BJ (cell line): ENCODE measurements at regions not wholly inside any gene's neighbourhood (a gene's known extent, or its start where the extent isn't known, plus 50 kb on each side); places are given as distances from the start of the nearest gene placed in this dataset.

Experiments used
- CTCF ChIA-PET: fragments of 350-600 bp; formaldehyde crosslinking; extraction: SDS; loops from one replicate; lab custom pipeline; 2021; ENCODE audit warnings: antibody characterized with exemption, inconsistent platforms; lab: Yijun Ruan, JAX
- POLR2A ChIA-PET: fragments of 300-600 bp; sonication (Branson Sonifier 250); formaldehyde crosslinking; extraction: SDS; loops from one replicate; lab custom pipeline; 2021; ENCODE audit warnings: antibody characterized with exemption; lab: Charles Lee
- DNase-seq: peaks from one replicate; pipeline ENCODE4 v3.0.0-alpha.2; 2011; ENCODE audit warnings: low read depth
- H3K27me3 ChIP-seq: 2 replicates; pipeline ENCODE4 v1.6.0; 2011; ENCODE audit warnings: low read length; ENCODE audit not compliant: control insufficient read depth, insufficient read depth
- H3K36me3 ChIP-seq: 2 replicates; pipeline ENCODE4 v1.5.1; 2011; ENCODE audit warnings: low read length; ENCODE audit not compliant: control insufficient read depth, insufficient read depth
- H3K4me3 ChIP-seq: 2 replicates; pipeline ENCODE4 v1.5.1; 2011; ENCODE audit warnings: low read depth, mild to moderate bottlenecking, control low read depth, low read length
- CTCF ChIP-seq: IDR thresholded peaks from 2 replicates; pipeline ENCODE4 v1.5.1; 2011; ENCODE audit warnings: low read depth, mild to moderate bottlenecking, control low read depth, inconsistent platforms, low read length, moderate library complexity; ENCODE audit not compliant: insufficient read depth

- H3K4me3 ChIP-seq, result no peak overlapping the region
- no peak for DNase-seq
- POLR2A ChIA-PET, result no interaction called here
- CTCF ChIA-PET, result no interaction called here
- no peak for TF ChIP-seq CTCF
- H3K27me3 ChIP-seq, result no peaks in the 10 kb centered on the region
- no peaks in the 10 kb centered on the region for H3K36me3 ChIP-seq
Observed at GRCh38 chr9:117574099-117574498, 130.1 kb upstream of the TLR4 start.

GRCh38 chr9:117564839-117565238 lies 139.4 kb upstream of the TLR4 start:
- Histone ChIP-seq H3K36me3 (no peaks in the 10 kb centered on the region), H3K27me3 (no peaks in the 10 kb centered on the region), H3K4me3 (no peak overlapping the region)
- ChIA-PET CTCF (no interaction called here), POLR2A (no interaction called here)
- no peak for TF ChIP-seq CTCF
- no peak for DNase-seq

GRCh38 chr9:117561761-117562160 lies 142.4 kb upstream of the TLR4 start:
- no peak for DNase-seq
- no peak for TF ChIP-seq CTCF

GRCh38 chr9:117555964-117556629 lies 141.2 kb upstream of the ASTN2 start:
- CTCF ChIA-PET, result no interaction called here
- Histone ChIP-seq H3K4me3 (no peak overlapping the region), H3K36me3 (no peaks in the 10 kb centered on the region), H3K27me3 (no peaks in the 10 kb centered on the region)
- DNase-seq, result no peak
- POLR2A ChIA-PET, result no interaction called here
- peak; percentile 45; the same call in 1 of the 2 replicates for TF ChIP-seq CTCF

More at GRCh38 chr9:117561761-117562160, 142.4 kb upstream of the TLR4 start:
- H3K36me3 ChIP-seq, result no peaks in the 10 kb centered on the region
- ChIA-PET POLR2A (no interaction called here), CTCF (no interaction called here)
- H3K4me3 ChIP-seq, result no peak overlapping the region
- no peaks in the 10 kb centered on the region for H3K27me3 ChIP-seq

- POLR2A ChIA-PET, result no interaction called here
- CTCF ChIA-PET, result interaction anchor here (0.6 kb wide), 1 partner anchor 940 kb away, joined by 3 read pairs; no protein-coding TSS in a partner anchor
Observed at GRCh38 chr9:117552811-117553210, 138.0 kb upstream of the ASTN2 start.

More at GRCh38 chr9:117552811-117553210, 138.0 kb upstream of the ASTN2 start:
- Histone ChIP-seq H3K27me3 (no peaks in the 10 kb centered on the region), H3K36me3 (no peaks in the 10 kb centered on the region), H3K4me3 (no peak overlapping the region)
- no peak for TF ChIP-seq CTCF
- DNase-seq, result no peak
